Skeletal muscle cell (primary cell): ENCODE measurements at regions not wholly inside any gene's neighbourhood (a gene's known extent, or its start where the extent isn't known, plus 50 kb on each side); places are given as distances from the start of the nearest gene placed in this dataset.

Source experiments
- DNase-seq: peaks from one replicate; pipeline ENCODE4 v3.0.0-alpha.2; 2010; ENCODE audit warnings: low read depth
- H3K4me3 ChIP-seq: 2 replicates; pipeline ENCODE4 v1.5.1; 2011; ENCODE audit warnings: low read depth, mild to moderate bottlenecking, control low read depth, low read length, moderate library complexity

- no peak for DNase-seq
- no peak overlapping the region for H3K4me3 ChIP-seq
Measured at GRCh38 chr1:21349693-21350092, 59.4 kb upstream of the ECE1 start.

DNA sequence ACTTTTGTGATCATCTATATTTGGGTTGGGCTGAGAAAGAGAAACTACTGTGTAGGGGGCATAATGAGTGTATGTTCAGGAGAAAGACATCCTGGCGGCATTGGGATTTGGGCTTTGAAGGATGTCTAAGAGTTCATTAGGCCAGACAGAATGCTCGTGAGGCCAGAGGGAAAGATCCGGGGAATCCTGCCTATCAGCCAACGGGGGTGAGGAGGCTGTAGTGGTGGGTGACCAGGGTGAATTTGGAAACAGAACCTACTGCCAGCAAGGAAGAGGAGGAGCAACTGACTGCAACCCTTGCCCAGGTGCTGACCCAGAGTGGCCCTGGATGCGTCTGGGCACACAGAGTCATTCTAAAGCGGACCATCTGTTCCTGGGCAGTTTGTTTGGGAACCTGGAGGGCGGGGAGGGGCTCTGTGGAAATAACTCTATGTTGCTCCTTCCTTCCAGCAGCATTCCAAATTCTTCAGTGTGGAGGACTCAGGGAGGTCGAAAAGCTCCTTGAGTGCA is 56.9 kb upstream of the ECE1 start:
- H3K4me3 ChIP-seq, result no peak overlapping the region
- DNase-seq, result no peak

DNA sequence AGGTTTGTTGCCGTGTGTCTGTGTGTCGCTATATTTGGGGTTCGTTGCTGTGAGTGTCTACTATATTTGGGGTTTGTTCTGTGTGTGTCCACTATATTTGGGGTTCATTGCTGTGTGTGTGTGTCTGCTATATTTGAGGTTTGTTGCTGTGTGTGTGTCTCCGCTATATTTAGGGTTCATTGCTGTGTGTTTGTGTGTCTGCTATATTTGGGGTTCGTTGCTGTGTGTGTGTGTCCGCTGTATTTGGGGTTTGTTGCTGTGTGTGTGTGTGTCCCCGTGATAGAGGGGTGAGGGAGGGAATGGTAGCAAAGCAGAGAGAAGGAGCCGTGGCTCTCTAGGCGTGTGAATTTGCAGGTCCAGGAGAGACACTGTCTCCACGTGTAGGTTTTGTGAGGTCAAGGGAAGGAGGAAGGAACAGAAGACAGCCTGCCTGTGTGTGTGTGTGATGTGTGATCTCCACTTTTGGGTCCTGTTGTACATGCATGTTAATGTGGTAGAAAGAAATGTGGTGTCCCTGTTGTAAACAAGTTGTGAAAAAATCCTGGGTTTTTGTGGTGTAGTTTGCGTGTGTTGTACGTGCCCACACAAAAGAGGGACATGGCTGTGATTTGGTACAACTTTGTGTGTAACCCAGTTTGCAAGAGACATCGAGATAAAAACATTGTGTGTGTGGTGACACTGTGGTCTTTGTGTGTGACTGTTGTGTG is 56.3 kb upstream of the ECE1 start:
- H3K4me3 ChIP-seq, result peak overlapping the region; percentile 83
- DNase-seq, result no peak

DNA sequence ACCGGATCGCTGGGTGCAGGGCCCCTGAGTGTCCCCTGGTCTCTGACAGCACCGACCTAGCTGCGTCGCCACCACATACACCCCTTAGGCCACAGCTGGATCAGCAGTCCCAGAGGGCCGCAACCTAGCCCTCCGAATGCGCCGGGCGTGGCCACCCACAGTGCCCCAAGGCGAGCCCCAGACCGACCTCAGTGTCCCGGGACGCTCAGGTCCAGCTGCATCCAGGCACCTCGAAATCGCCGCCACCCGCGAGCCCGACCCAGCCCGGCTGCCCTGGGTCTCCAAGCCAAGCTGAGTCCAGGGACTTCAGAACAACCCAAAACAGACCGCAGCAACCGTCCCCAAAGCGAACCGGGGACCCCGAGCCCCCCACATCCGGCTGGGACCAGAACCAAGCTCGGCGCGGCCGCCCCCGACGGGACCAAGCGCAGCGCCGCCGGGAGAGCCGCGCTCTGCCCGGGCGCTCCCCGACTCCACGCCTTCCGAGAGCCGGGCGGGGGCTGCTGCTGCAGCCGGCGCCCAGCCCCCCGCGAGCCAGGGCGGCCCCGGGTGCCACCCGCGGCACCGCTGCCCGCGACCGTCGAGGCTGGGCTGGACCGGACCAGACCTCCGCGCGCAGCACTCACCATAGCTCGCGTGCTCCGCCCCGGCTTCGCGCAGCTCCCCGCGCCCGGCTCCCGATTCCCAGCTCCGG is 54.6 kb upstream of the ECE1 start:
- DNase-seq, result no peak
- peak overlapping the region; percentile 83 for H3K4me3 ChIP-seq

DNA sequence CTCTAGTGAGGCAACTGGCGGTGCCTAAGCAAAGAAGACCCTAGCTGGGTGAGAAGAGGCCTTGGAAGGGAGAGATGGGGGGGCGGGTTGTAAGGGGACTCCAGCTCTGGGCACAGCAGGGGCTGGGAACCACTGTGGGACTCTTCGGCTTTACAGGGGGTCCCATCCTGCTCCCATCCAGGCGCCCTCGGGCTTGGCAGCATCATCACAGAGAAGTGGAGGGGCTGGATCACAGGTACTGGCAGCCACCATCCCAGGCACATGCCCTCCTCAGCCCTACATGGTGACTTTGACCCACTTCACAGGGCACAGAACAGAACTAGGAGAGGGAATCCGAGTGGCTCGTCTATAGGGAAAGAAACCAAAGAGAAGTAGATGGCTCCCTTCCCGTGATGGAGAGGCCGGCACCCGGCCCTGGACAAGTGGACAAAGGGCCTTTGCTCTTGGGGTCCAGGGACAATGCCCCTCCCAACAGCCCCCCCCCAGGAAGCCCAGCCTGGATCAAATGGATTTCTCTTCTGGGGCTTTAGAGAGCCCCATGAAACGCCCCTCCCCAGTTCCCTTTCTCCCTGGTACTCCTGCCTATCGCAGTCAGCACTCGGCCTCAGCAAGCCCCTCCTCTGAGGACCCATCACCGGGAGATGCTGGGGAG is 54.0 kb upstream of the ECE1 start:
- DNase-seq, result no peak
- H3K4me3 ChIP-seq, result peak overlapping the region; percentile 83

- no peak overlapping the region for H3K4me3 ChIP-seq
Measured at GRCh38 chr1:21342961-21343838, 52.9 kb upstream of the ECE1 start.

GRCh38 chr1:21341517-21342078 is 51.3 kb upstream of the ECE1 start:
- no peak overlapping the region for H3K4me3 ChIP-seq

More at GRCh38 chr1:21342961-21343838, 52.9 kb upstream of the ECE1 start:
- no peak for DNase-seq

GRCh38 chr1:21341022-21341421 is 50.8 kb upstream of the ECE1 start:
- no peak for DNase-seq
- H3K4me3 ChIP-seq, result no peak overlapping the region

More at GRCh38 chr1:21341517-21342078, 51.3 kb upstream of the ECE1 start:
- DNase-seq, result no peak

DNA sequence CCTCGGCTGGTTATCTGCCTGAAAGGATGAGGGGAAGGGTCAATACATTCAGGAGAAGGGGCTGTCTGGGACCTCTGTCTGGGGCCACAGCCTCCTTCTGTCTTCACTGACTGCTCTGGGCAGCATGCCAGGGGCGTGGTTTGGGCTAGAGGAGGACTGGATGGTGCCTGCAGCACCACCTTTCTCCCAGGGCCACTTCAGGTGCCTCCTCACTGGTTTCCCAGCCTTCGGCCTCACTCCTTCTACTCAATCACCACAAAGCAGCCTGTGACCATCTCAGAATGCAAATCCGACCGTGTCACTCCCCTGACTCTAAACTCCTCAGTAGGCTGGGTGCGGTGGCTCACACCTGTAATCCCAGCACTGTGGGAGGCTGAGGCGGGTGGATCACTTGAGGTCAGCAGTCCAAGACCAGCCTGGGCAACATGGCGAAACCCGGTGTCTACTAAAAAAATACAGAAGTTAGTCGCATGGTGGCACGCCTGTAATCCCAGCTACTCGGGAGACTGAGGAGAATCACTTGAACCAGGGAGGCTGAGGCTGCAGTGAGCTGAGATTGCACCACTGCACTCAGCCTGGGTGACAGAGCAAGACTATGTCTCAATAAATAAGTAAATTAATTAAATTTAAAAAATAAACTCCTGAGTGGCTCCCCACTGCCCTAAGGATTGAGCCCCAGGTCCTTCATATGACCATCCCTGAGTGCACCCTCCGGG is 50.1 kb upstream of the ECE1 start:
- H3K4me3 ChIP-seq, result no peak overlapping the region
- DNase-seq, result no peak
